Body of pancreas (tissue), 4 donors: ENCODE measurements at regions not wholly inside any gene's neighbourhood (a gene's known extent, or its start where the extent isn't known, plus 50 kb on each side); places are given as distances from the start of the nearest gene placed in this dataset.

Experiments
- ATAC-seq: fragments of 150-250 bp; one replicate; pipeline ENCODE4 v1.9.1; 2016
- DNase-seq, 4 donors: peaks; one replicate each; pipeline ENCODE4 v3.0.0-alpha.2; 2019
- H3K27ac ChIP-seq, 4 donors: fragments of 200-600 bp; sonication (generic); 1 replicate in 3 of 4; 2 replicates in 1 of 4; pipeline versions ENCODE4 v1.5.1 to v1.6.1; 2016 to 2019; ENCODE audit warnings: mild to moderate bottlenecking in 1 of 4, mixed read lengths in 1 of 4, moderate library complexity in 1 of 4
- H3K27me3 ChIP-seq, 2 donors: fragments of 200-600 bp; sonication (generic); one replicate each; pipeline ENCODE4 v1.6.0; 2016; ENCODE audit warnings: mild to moderate bottlenecking in 1 of 2
- H3K36me3 ChIP-seq, 2 donors: fragments of 200-600 bp; sonication (generic); replicated peaks in 1 of 2; 2 replicates each; pipeline ENCODE4 v1.5.1; 2016; ENCODE audit warnings: low read depth in 2 of 2; ENCODE audit not compliant: insufficient read depth in 1 of 2
- H3K4me1 ChIP-seq: fragments of 200-600 bp; sonication (generic); one replicate; pipeline ENCODE4 v1.6.0; 2016
- H3K4me3 ChIP-seq, 2 donors: fragments of 200-600 bp; sonication (generic); 1 replicate in 1 of 2; 2 replicates in 1 of 2; pipeline ENCODE4 v1.5.1; 2016 to 2019
- H3K9me3 ChIP-seq, 3 donors: fragments of 200-600 bp; sonication (generic); 1 replicate in 2 of 3; 2 replicates in 1 of 3; pipeline ENCODE4 v1.5.1; 2016
- CTCF ChIP-seq, 7 experiments: fragments of 450-650 bp in 4 of 7; fragments of 200-600 bp in 3 of 7; sonication (generic) in 3 of 7; IDR thresholded peaks; one replicate each; pipeline ENCODE4 v1.5.1; 2016 to 2019; ENCODE audit warnings: antibody characterized with exemption in 7 of 7
- POLR2A ChIP-seq, 3 donors: fragments of 450-650 bp; IDR thresholded peaks; one replicate each; pipeline ENCODE4 v1.6.1; 2016; ENCODE audit warnings: antibody characterized with exemption in 3 of 3, mild to moderate bottlenecking in 2 of 3
- WGBS, 2 donors: methylation state at CpG; one replicate each; pipeline ENCODE4 v1.1.5; 2017; 5-methylcytosine and 5-hydroxymethylcytosine counted together
- intact Hi-C: fragments of 100-400 bp; cut with DNase I; formaldehyde crosslinking; loops from one replicate; pipeline ENCODE4 v1.15.1; 2023

GRCh38 chr18:4524096-4524495, 69.0 kb upstream of the DLGAP1 start:
- TF ChIP-seq POLR2A (IDR thresholded peaks at IDR 0.05), result no peak
- no peak for TF ChIP-seq CTCF (IDR thresholded peaks at IDR 0.05)
- DNase-seq, result no peak
- Histone ChIP-seq H3K36me3 (no peaks in the 10 kb centered on the region), H3K27me3 (no peaks in the 10 kb centered on the region), H3K4me1 (no peaks in the 10 kb centered on the region), H3K27ac (no peak overlapping the region), H3K9me3 (no peaks in the 10 kb centered on the region), H3K4me3 (no peak overlapping the region)
- no peak for ATAC-seq
- WGBS, 2 donors, result 43 to 48% methylated on average over 4 of the region's 4 CpGs
- intact Hi-C loops, result no loop called here

DNA sequence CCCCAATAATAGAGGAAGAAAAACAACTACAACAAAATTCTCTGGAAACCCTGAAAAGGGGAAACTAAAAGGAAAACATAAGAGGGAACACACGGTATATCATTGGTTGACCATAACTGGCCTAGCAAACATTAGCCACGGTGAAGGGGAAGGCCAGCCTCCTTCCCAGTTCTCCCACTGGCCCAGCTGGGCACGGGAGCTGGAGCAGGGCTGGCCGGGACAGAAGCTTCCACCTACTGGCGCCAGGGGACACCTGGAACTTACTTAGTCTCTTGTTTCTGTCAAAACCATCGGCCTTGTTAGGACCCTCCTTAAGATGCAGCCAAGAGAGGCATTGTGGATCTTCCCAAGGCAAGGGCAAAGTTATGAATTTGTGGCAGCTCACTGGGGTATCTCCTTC, 56.1 kb upstream of the DLGAP1 start:
- Histone ChIP-seq H3K27me3 (no peaks in the 10 kb centered on the region), H3K9me3 (no peaks in the 10 kb centered on the region), H3K27ac (no peak overlapping the region), H3K4me1 (no peaks in the 10 kb centered on the region), H3K36me3 (no peaks in the 10 kb centered on the region), H3K4me3 (no peak overlapping the region)
- intact Hi-C loops, result no loop called here
- ATAC-seq (no peak), DNase-seq (no peak)
- WGBS, 2 donors, result 82 to 83% methylated on average over 6 of the region's 6 CpGs
- TF ChIP-seq POLR2A (IDR thresholded peaks at IDR 0.05) (no peak), CTCF (IDR thresholded peaks at IDR 0.05) (no peak)

DNA sequence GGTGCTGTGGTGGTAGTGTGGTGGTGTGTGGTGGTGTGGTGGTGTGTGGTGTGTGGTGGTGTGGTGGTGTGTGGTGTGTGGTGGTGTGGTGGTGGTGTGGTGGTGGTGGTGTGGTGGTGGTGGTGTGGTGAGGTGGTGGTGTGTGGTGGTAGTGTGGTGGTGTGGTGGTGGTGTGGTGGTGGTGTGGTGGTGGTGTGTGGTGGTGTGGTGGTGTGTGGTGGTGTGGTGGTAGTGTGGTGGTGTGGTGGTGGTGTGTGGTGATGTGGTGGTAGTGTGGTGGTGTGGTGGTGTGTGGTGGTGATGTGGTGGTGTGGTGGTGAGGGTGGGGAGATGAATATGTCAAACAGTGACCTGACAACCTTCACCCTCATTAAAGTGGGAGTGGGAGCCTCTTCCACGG, 55.6 kb upstream of the DLGAP1 start:
- 79 to 100% methylated on average over 1 of the region's 1 CpG for WGBS, 2 donors
- Histone ChIP-seq H3K9me3 (no peaks in the 10 kb centered on the region), H3K27me3 (no peaks in the 10 kb centered on the region), H3K4me3 (no peak overlapping the region), H3K36me3 (no peaks in the 10 kb centered on the region), H3K27ac (no peak overlapping the region), H3K4me1 (no peaks in the 10 kb centered on the region)
- intact Hi-C loops, result no loop called here
- TF ChIP-seq CTCF (IDR thresholded peaks at IDR 0.05) (no peak), POLR2A (IDR thresholded peaks at IDR 0.05) (no peak)
- DNase-seq (no peak), ATAC-seq (peak; percentile 35)

DNA sequence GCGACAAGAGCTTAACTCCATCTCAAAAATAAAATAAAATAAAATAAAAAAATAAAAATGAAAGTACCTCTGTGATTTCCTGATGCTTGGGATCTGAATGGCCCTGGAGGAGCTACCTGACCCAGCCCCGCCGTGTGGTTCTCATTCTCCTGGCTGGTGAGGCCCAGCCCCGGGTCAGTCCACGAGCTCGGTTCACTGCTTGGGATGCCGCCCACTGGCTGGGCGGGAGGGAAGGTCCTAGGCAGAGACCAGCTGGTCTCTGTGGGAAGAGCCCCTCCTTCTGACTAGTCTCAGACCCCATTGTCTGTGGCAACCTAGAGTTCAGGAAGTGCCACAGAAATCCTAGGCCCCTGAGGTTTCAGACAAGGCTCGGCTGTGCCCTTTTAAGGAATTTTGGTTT, 55.1 kb upstream of the DLGAP1 start:
- Histone ChIP-seq H3K27ac (no peak overlapping the region), H3K9me3 (no peaks in the 10 kb centered on the region), H3K4me1 (no peaks in the 10 kb centered on the region), H3K4me3 (no peak overlapping the region), H3K36me3 (no peaks in the 10 kb centered on the region), H3K27me3 (no peaks in the 10 kb centered on the region)
- DNase-seq (no peak), ATAC-seq (no peak)
- 82 to 90% methylated on average over 9 of the region's 9 CpGs for WGBS, 2 donors
- no peak for TF ChIP-seq CTCF (IDR thresholded peaks at IDR 0.05)
- TF ChIP-seq POLR2A (IDR thresholded peaks at IDR 0.05), result no peak
- intact Hi-C loops, result no loop called here
